Sigmoid colon (tissue), 6 donors: ENCODE measurements at regions not wholly inside any gene's neighbourhood (a gene's known extent, or its start where the extent isn't known, plus 50 kb on each side); places are given as distances from the start of the nearest gene placed in this dataset.
A peak's percentile ranks its signal among the peaks of the same experiment; 100 is the strongest.

Experiments
- DNase-seq: peaks from one replicate; pipeline ENCODE4 v3.0.0-alpha.2; 2019
- H3K27ac ChIP-seq, 4 donors: fragments of 200-600 bp; sonication (generic); one replicate each; pipeline ENCODE4 v1.5.1; 2016 to 2019; ENCODE audit warnings: mild to moderate bottlenecking in 1 of 4
- H3K27me3 ChIP-seq, 3 donors: fragments of 200-600 bp; sonication (generic); one replicate each; pipeline ENCODE4 v1.5.1; 2019; ENCODE audit warnings: mild to moderate bottlenecking in 1 of 3
- H3K36me3 ChIP-seq, 4 donors: fragments of 200-600 bp; sonication (generic); one replicate each; pipeline ENCODE4 v1.5.1; 2016 to 2019
- H3K4me1 ChIP-seq, 4 donors: fragments of 200-600 bp; sonication (generic); one replicate each; pipeline ENCODE4 v1.5.1; 2017 to 2019
- H3K4me3 ChIP-seq, 4 donors: fragments of 200-600 bp; sonication (generic); one replicate each; pipeline ENCODE4 v1.5.1; 2017 to 2019; ENCODE audit warnings: mild to moderate bottlenecking in 2 of 4, moderate library complexity in 1 of 4
- H3K9me3 ChIP-seq, 4 donors: fragments of 200-600 bp in 3 of 4; sonication (generic) in 3 of 4; one replicate each; pipeline versions ENCODE4 v1.5.1 to v1.6.1; 2013 to 2019
- CTCF ChIP-seq, 4 experiments: fragments of 450-650 bp in 3 of 4; fragments of 200-600 bp in 1 of 4; IDR thresholded peaks; one replicate each; pipeline ENCODE4 v1.5.1; 2016 to 2019; ENCODE audit warnings: antibody characterized with exemption in 4 of 4, mild to moderate bottlenecking in 3 of 4, moderate library complexity in 2 of 4
- EP300 ChIP-seq, 4 donors: sonication (generic); formaldehyde crosslinking; IDR thresholded peaks; one replicate each; pipeline ENCODE4 v1.6.1; 2017; ENCODE audit warnings: antibody characterized with exemption in 4 of 4
- POLR2A ChIP-seq, 2 donors: fragments of 450-650 bp; IDR thresholded peaks; one replicate each; pipeline ENCODE4 v1.6.1; 2016; ENCODE audit warnings: antibody characterized with exemption in 2 of 2, mild to moderate bottlenecking in 2 of 2, moderate library complexity in 2 of 2
- POLR2AphosphoS5 ChIP-seq, 4 donors: sonication (generic); formaldehyde crosslinking; IDR thresholded peaks; one replicate each; pipeline ENCODE4 v1.6.1; 2017; ENCODE audit warnings: antibody characterized with exemption in 4 of 4
- WGBS, 2 donors: extraction: QIAGEN DNeasy Blood & Tissue Kit; methylation state at CpG; one replicate each; pipeline ENCODE4 v1.1.7; 2013; 5-methylcytosine and 5-hydroxymethylcytosine counted together
- intact Hi-C: fragments of 100-400 bp; cut with DNase I; formaldehyde crosslinking; loops from one replicate; pipeline ENCODE4 v1.15.1; 2023
- donor health status: healthy with polysubstance abuse.
- donor health status: healthy.

GRCh38 chr2:216571909-216572513 lies 61.2 kb upstream of the IGFBP2 start:
- no peaks in the 10 kb centered on the region for H3K36me3 ChIP-seq
- intact Hi-C loops = no loop called here
- no peaks in the 10 kb centered on the region for H3K27me3 ChIP-seq
- H3K4me3 ChIP-seq = no peak overlapping the region
- peaks cover 0 to 17% (median 13%) of the 10 kb centered on the region in 4 donors for H3K4me1 ChIP-seq
- TF ChIP-seq POLR2A (IDR thresholded peaks at IDR 0.05) (no peak), POLR2AphosphoS5 (IDR thresholded peaks at IDR 0.05) (no peak), EP300 (IDR thresholded peaks at IDR 0.05) (no peak), CTCF (IDR thresholded peaks at IDR 0.05) (no peak)
- H3K27ac ChIP-seq = peak overlapping the region in 2 of 4 donors; percentile 74 to 82
- WGBS, 2 donors = 83 to 88% methylated on average over 4 of the region's 4 CpGs
- no peaks in the 10 kb centered on the region for H3K9me3 ChIP-seq
- DNase-seq = no peak

GRCh38 chr2:216572582-216573578 lies 60.3 kb upstream of the IGFBP2 start:
- H3K4me1 ChIP-seq = peaks cover 0 to 17% (median 13%) of the 10 kb centered on the region in 4 donors
- peak; percentile 89 for DNase-seq

GRCh38 chr2:216574046-216574445 lies 59.2 kb upstream of the IGFBP2 start:
- H3K36me3 ChIP-seq = no peaks in the 10 kb centered on the region
- peaks cover 0 to 17% (median 13%) of the 10 kb centered on the region in 4 donors for H3K4me1 ChIP-seq
- intact Hi-C loops = no loop called here
- H3K4me3 ChIP-seq = no peak overlapping the region
- 81% methylated on average over 2 of the region's 2 CpGs for WGBS, 2 donors
- DNase-seq = no peak
- H3K9me3 ChIP-seq = no peaks in the 10 kb centered on the region
- TF ChIP-seq CTCF (IDR thresholded peaks at IDR 0.05) (no peak), EP300 (IDR thresholded peaks at IDR 0.05) (no peak), POLR2A (IDR thresholded peaks at IDR 0.05) (no peak), POLR2AphosphoS5 (IDR thresholded peaks at IDR 0.05) (no peak)
- H3K27me3 ChIP-seq = no peaks in the 10 kb centered on the region
- H3K27ac ChIP-seq = peak overlapping the region in 2 of 4 donors; percentile 74 to 82

More at GRCh38 chr2:216572582-216573578, 60.3 kb upstream of the IGFBP2 start:
- intact Hi-C loops = no loop called here
- Histone ChIP-seq H3K4me3 (no peak overlapping the region), H3K9me3 (no peaks in the 10 kb centered on the region), H3K27ac (peak overlapping the region; percentile 69 to 82 (median 72)), H3K36me3 (no peaks in the 10 kb centered on the region), H3K27me3 (no peaks in the 10 kb centered on the region)
- WGBS, 2 donors = 73 to 78% methylated on average over 12 of the region's 12 CpGs
- TF ChIP-seq CTCF (IDR thresholded peaks at IDR 0.05) (no peak), EP300 (IDR thresholded peaks at IDR 0.05) (peak in 1 of 4 donors; percentile 34), POLR2AphosphoS5 (IDR thresholded peaks at IDR 0.05) (peak; percentile 46 to 74 (median 49)), POLR2A (IDR thresholded peaks at IDR 0.05) (no peak)

GRCh38 chr2:216574586-216574985 lies 58.6 kb upstream of the IGFBP2 start:
- Histone ChIP-seq H3K4me1 (peaks cover 0 to 17% (median 13%) of the 10 kb centered on the region in 4 donors), H3K4me3 (no peak overlapping the region), H3K27me3 (no peaks in the 10 kb centered on the region), H3K9me3 (no peaks in the 10 kb centered on the region), H3K27ac (peak overlapping the region in 1 of 4 donors; percentile 82), H3K36me3 (no peaks in the 10 kb centered on the region)
- 93 to 95% methylated on average over 3 of the region's 3 CpGs for WGBS, 2 donors
- intact Hi-C loops = no loop called here
- no peak for TF ChIP-seq POLR2AphosphoS5 (IDR thresholded peaks at IDR 0.05)
- TF ChIP-seq POLR2A (IDR thresholded peaks at IDR 0.05) = no peak
- TF ChIP-seq CTCF (IDR thresholded peaks at IDR 0.05) = no peak
- no peak for TF ChIP-seq EP300 (IDR thresholded peaks at IDR 0.05)
- DNase-seq = no peak
